Mesenchymal stem cell (in vitro differentiated cells and primary cell): ENCODE measurements at regions not wholly inside any gene's neighbourhood (a gene's known extent, or its start where the extent isn't known, plus 50 kb on each side); places are given as distances from the start of the nearest gene placed in this dataset.

Experiments used
- DNase-seq: peaks from one replicate; pipeline ENCODE4 v3.0.0-alpha.2; 2013
- H2AFZ ChIP-seq: one replicate; pipeline ENCODE4 v1.6.1; 2013; ENCODE audit warnings: low read depth, mild to moderate bottlenecking, control low read depth, inconsistent platforms, low read length, moderate library complexity
- H2AK5ac ChIP-seq: 2 replicates; pipeline ENCODE4 v1.6.1; 2013; ENCODE audit warnings: low read length, moderate library complexity, mild to moderate bottlenecking, inconsistent platforms; ENCODE audit not compliant: severe bottlenecking
- H2BK120ac ChIP-seq: one replicate; pipeline ENCODE4 v1.6.1; 2013; ENCODE audit warnings: low read depth, mild to moderate bottlenecking, inconsistent platforms, low read length, moderate library complexity
- H2BK12ac ChIP-seq, 2 experiments: one replicate each; pipeline ENCODE4 v1.6.1; 2013; ENCODE audit warnings: inconsistent platforms in 2 of 2, low read length in 2 of 2, mild to moderate bottlenecking in 2 of 2, moderate library complexity in 2 of 2, control low read depth in 1 of 2
- H2BK15ac ChIP-seq: one replicate; pipeline ENCODE4 v1.6.1; 2013; ENCODE audit warnings: mild to moderate bottlenecking, low read depth, inconsistent platforms; ENCODE audit not compliant: poor library complexity, severe bottlenecking
- H2BK5ac ChIP-seq: 2 replicates; pipeline ENCODE4 v1.6.1; 2013; ENCODE audit warnings: low read depth, mild to moderate bottlenecking, low read length, control low read depth, inconsistent platforms; ENCODE audit not compliant: poor library complexity, severe bottlenecking
- H3K14ac ChIP-seq, 2 experiments: one replicate each; pipeline ENCODE4 v1.6.1; 2013; ENCODE audit warnings: inconsistent platforms in 2 of 2, low read length in 2 of 2, control low read depth in 1 of 2, mild to moderate bottlenecking in 1 of 2, moderate library complexity in 1 of 2
- H3K18ac ChIP-seq, 2 experiments: one replicate each; pipeline ENCODE4 v1.6.1; 2013; ENCODE audit warnings: inconsistent platforms in 2 of 2, low read length in 2 of 2, control low read depth in 1 of 2, low read depth in 1 of 2, mild to moderate bottlenecking in 1 of 2
- H3K23ac ChIP-seq, 2 experiments: one replicate each; pipeline ENCODE4 v1.6.1; 2013; ENCODE audit warnings: inconsistent platforms in 2 of 2, low read length in 2 of 2, mild to moderate bottlenecking in 2 of 2, moderate library complexity in 2 of 2, control low read depth in 1 of 2
- H3K27ac ChIP-seq: 2 replicates; pipeline ENCODE4 v1.5.1; 2013; ENCODE audit warnings: mild to moderate bottlenecking, moderate library complexity, low read length, control low read depth, inconsistent platforms; ENCODE audit not compliant: poor library complexity, severe bottlenecking
- H3K27me3 ChIP-seq, 2 experiments: 2 replicates each; pipeline versions ENCODE4 v1.6.1 to v1.7.0; 2013; ENCODE audit warnings: low read length in 2 of 2, mild to moderate bottlenecking in 2 of 2, moderate library complexity in 2 of 2, control low read depth in 1 of 2, inconsistent platforms in 1 of 2; ENCODE audit not compliant: control insufficient read depth in 1 of 2, insufficient read depth in 1 of 2
- H3K36me3 ChIP-seq, 2 experiments: 2 replicates each; pipeline versions ENCODE4 v1.6.1 to v1.7.0; 2013; ENCODE audit warnings: low read length in 2 of 2, control low read depth in 1 of 2, inconsistent platforms in 1 of 2, low read depth in 1 of 2, mild to moderate bottlenecking in 1 of 2; ENCODE audit not compliant: insufficient read depth in 2 of 2, control insufficient read depth in 1 of 2
- H3K4ac ChIP-seq, 2 experiments: one replicate each; pipeline ENCODE4 v1.6.1; 2013; ENCODE audit warnings: inconsistent platforms in 2 of 2, low read length in 2 of 2, mild to moderate bottlenecking in 2 of 2, moderate library complexity in 2 of 2, control low read depth in 1 of 2, low read depth in 1 of 2
- H3K4me1 ChIP-seq: 2 replicates; pipeline ENCODE4 v1.6.1; 2013; ENCODE audit warnings: low read depth, low read length, control low read depth; ENCODE audit not compliant: control insufficient read depth, insufficient read depth
- H3K4me2 ChIP-seq: 2 replicates; pipeline ENCODE4 v1.6.1; 2013; ENCODE audit warnings: low read length, mild to moderate bottlenecking, inconsistent platforms; ENCODE audit not compliant: poor library complexity, severe bottlenecking
- H3K4me3 ChIP-seq, 2 experiments: 2 replicates each; pipeline versions ENCODE4 v1.5.1 to v1.7.0; 2013; ENCODE audit warnings: low read length in 2 of 2, mild to moderate bottlenecking in 2 of 2, control low read depth in 1 of 2, low read depth in 1 of 2; ENCODE audit not compliant: insufficient read depth in 1 of 2
- H3K79me1 ChIP-seq: replicated peaks from 2 replicates; pipeline ENCODE4 v1.6.1; 2013; ENCODE audit warnings: mild to moderate bottlenecking, control low read depth, low read length, inconsistent platforms; ENCODE audit not compliant: poor library complexity, severe bottlenecking
- H3K9ac ChIP-seq: 2 replicates; pipeline ENCODE4 v1.7.0; 2013; ENCODE audit warnings: mild to moderate bottlenecking, low read length, moderate library complexity
- H3K9me3 ChIP-seq: 2 replicates; pipeline ENCODE4 v1.7.0; 2013; ENCODE audit warnings: mild to moderate bottlenecking, low read length; ENCODE audit not compliant: control insufficient read depth
- H4K8ac ChIP-seq: one replicate; pipeline ENCODE4 v1.6.1; 2013; ENCODE audit warnings: inconsistent platforms, mild to moderate bottlenecking, low read length, moderate library complexity
- H4K91ac ChIP-seq: one replicate; pipeline ENCODE4 v1.6.1; 2013; ENCODE audit warnings: mild to moderate bottlenecking, low read length, inconsistent platforms
- WGBS: methylation state at CpG from one replicate; pipeline ENCODE4 v1.1.7; 2013; ENCODE audit warnings: mixed read lengths; 5-methylcytosine and 5-hydroxymethylcytosine counted together

DNA sequence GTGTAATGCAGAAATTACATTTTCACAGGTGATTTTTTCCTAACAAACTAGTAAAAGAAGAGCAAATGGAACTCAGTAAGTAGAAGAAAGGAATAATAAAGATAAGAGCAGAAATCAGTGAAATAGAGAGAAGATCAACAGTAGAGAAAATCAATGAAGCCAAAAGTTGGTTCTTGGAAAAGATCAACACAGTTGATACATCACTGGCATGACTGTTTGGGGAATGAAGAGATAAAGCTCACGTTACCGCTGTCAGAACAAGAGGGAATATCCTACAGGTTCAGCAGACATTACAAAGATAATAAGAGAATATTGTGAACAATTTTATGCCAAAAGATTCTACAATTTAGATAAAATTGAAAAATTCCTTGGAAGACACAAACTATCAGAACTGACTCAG is 146.4 kb downstream of the ACTR3B start:
- Histone ChIP-seq H2BK5ac (no peak overlapping the region), H3K79me1 (no peaks in the 10 kb centered on the region), H2BK120ac (no peak overlapping the region), H2AFZ (no peak overlapping the region), H3K27me3 (peaks cover 0 to 2% of the 10 kb centered on the region in 2 experiments), H2BK12ac (no peak overlapping the region), H3K4me1 (peaks cover 2% of the 10 kb centered on the region), H3K4me3 (no peak overlapping the region), H2AK5ac (no peak overlapping the region), H3K23ac (no peak overlapping the region), H3K36me3 (no peaks in the 10 kb centered on the region), H3K4ac (no peak overlapping the region), H2BK15ac (no peak overlapping the region), H3K14ac (no peak overlapping the region), H3K9ac (no peak overlapping the region), H3K9me3 (no peaks in the 10 kb centered on the region), H4K91ac (no peak overlapping the region), H3K27ac (no peak overlapping the region), H4K8ac (no peak overlapping the region), H3K18ac (no peak overlapping the region), H3K4me2 (no peak overlapping the region)
- no CpG with 5 or more reads among the region's 2 CpGs for WGBS
- no peak for DNase-seq

DNA sequence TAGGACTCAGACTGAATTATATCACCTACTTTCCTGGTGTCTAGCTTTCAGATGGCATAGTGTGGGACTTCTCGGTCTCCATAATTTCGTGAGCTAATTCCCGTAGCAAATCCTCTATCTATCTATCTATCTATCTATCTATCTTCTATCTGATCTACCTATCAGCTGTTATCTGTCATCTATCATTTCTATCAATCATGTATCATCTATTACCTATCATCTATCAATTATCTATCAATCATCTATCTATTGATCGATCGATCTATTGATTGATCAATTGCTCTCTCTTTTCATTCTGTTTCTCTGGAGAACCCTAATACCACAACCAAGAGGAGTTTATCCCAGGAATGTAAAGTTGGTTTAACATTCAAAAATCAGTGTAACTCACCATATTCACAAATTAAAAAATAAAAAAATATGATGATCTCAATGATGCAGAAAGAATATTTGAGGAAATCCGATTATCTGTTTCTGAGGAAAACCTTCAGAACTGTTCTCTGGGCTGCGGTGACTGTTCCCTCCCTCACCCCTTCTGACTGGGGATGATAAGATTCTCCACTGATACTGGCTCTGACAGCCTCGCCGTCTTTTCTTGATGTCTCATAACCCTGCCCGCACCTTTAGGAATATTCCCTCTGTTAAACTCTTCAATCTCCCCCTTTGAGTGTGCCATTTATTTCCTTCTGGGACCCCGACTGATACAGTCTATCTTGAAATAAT is 147.7 kb downstream of the ACTR3B start:
- H3K79me1 ChIP-seq = no peaks in the 10 kb centered on the region

GRCh38 chr7:152909280-152909679 is 149.7 kb downstream of the ACTR3B start:
- no peak overlapping the region for H4K91ac ChIP-seq
- H3K4me1 ChIP-seq = peaks cover 2% of the 10 kb centered on the region
- no peak overlapping the region for H3K9ac ChIP-seq
- H2BK12ac ChIP-seq = no peak overlapping the region
- no peak overlapping the region for H2BK5ac ChIP-seq
- H2BK15ac ChIP-seq = no peak overlapping the region
- no peak overlapping the region for H2AFZ ChIP-seq
- no peaks in the 10 kb centered on the region for H3K79me1 ChIP-seq
- WGBS = 82% methylated on average over 4 of the region's 6 CpGs
- H3K36me3 ChIP-seq = no peaks in the 10 kb centered on the region
- H2BK120ac ChIP-seq = no peak overlapping the region
- H3K4ac ChIP-seq = no peak overlapping the region
- H3K18ac ChIP-seq = no peak overlapping the region
- H3K23ac ChIP-seq = no peak overlapping the region
- H2AK5ac ChIP-seq = no peak overlapping the region
- peaks cover 0 to 6% of the 10 kb centered on the region in 2 experiments for H3K27me3 ChIP-seq
- H3K14ac ChIP-seq = no peak overlapping the region
- no peaks in the 10 kb centered on the region for H3K9me3 ChIP-seq
- H4K8ac ChIP-seq = no peak overlapping the region
- H3K4me3 ChIP-seq = no peak overlapping the region
- DNase-seq = no peak
- H3K27ac ChIP-seq = no peak overlapping the region
- H3K4me2 ChIP-seq = no peak overlapping the region

More for the DNA sequence above, 147.7 kb downstream of the ACTR3B start:
- H3K23ac ChIP-seq = no peak overlapping the region
- no peak overlapping the region for H2BK12ac ChIP-seq
- no peak overlapping the region for H2BK5ac ChIP-seq
- no peak overlapping the region for H2BK15ac ChIP-seq
- no peak overlapping the region for H3K4ac ChIP-seq
- H3K9ac ChIP-seq = no peak overlapping the region
- 95% methylated on average over 10 of the region's 11 CpGs for WGBS
- H3K14ac ChIP-seq = no peak overlapping the region
- H3K27ac ChIP-seq = no peak overlapping the region
- no peak overlapping the region for H3K18ac ChIP-seq
- H4K8ac ChIP-seq = no peak overlapping the region
- no peaks in the 10 kb centered on the region for H3K9me3 ChIP-seq
- no peak overlapping the region for H2BK120ac ChIP-seq
- no peak for DNase-seq
- H3K36me3 ChIP-seq = no peaks in the 10 kb centered on the region
- H3K4me2 ChIP-seq = no peak overlapping the region
- peaks cover 2% of the 10 kb centered on the region for H3K4me1 ChIP-seq
- H3K27me3 ChIP-seq = peaks cover 0 to 6% of the 10 kb centered on the region in 2 experiments
- H2AFZ ChIP-seq = no peak overlapping the region
- H2AK5ac ChIP-seq = no peak overlapping the region
- H4K91ac ChIP-seq = no peak overlapping the region
- no peak overlapping the region for H3K4me3 ChIP-seq

DNA sequence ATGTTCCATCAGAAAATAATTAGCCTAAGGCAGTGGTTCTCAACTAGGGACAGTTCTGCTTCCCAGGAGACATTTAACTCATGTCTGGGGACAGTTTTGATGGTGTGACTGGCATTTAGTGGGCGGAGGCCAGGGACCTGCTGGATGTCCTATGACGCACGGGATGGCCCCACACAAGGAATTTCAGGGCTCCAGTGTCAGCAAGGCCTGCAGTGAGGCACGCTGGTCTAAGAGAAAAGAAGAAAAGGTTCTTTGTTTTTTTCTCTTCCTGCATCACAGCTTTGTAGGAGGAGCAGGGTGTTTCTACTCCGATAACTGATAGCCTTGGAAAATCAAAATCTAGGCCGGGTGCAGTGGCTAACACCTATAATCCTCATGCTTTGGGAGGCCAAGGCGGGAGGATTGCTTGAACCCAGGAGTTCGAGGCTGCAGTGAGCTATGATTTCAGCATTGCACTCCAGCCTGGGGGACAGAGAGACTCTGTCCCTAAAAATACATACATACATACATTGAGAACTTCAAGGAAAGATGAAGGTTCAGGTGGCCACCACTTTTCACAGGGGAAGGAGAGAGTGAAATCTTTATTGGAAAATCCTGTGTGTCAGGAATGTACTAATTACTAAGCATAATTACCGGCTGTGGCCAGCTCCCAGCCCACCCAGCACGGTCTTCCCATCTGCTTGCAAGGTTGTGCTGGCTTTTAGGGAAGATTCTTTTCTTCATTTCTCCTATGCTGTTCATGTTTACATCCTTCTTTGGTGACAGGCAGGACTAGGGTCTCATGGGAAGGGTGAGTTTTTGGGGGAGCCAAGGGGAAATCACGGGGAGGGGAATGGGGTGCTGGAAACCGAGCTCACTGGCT is 150.4 kb downstream of the ACTR3B start:
- H3K27me3 ChIP-seq = peaks cover 0 to 6% of the 10 kb centered on the region in 2 experiments
- no peak overlapping the region for H2BK120ac ChIP-seq
- H3K9ac ChIP-seq = no peak overlapping the region
- no peak overlapping the region for H2BK5ac ChIP-seq
- no peak overlapping the region for H3K4me2 ChIP-seq
- 74% methylated on average over 10 of the region's 12 CpGs for WGBS
- H3K4ac ChIP-seq = no peak overlapping the region
- H3K79me1 ChIP-seq = no peaks in the 10 kb centered on the region
- no peak overlapping the region for H2BK12ac ChIP-seq
- no peak overlapping the region for H3K14ac ChIP-seq
- H2BK15ac ChIP-seq = no peak overlapping the region
- no peak for DNase-seq
- H4K91ac ChIP-seq = no peak overlapping the region
- no peak overlapping the region for H3K18ac ChIP-seq
- H4K8ac ChIP-seq = no peak overlapping the region
- H2AK5ac ChIP-seq = no peak overlapping the region
- H3K23ac ChIP-seq = no peak overlapping the region
- H2AFZ ChIP-seq = no peak overlapping the region
- no peak overlapping the region for H3K4me3 ChIP-seq
- H3K36me3 ChIP-seq = no peaks in the 10 kb centered on the region
- H3K9me3 ChIP-seq = peaks cover 2% of the 10 kb centered on the region
- H3K27ac ChIP-seq = no peak overlapping the region
- peaks cover 2% of the 10 kb centered on the region for H3K4me1 ChIP-seq
